Adrenal gland (tissue), 9 donors: ENCODE measurements at regions not wholly inside any gene's neighbourhood (a gene's known extent, or its start where the extent isn't known, plus 50 kb on each side); places are given as distances from the start of the nearest gene placed in this dataset.
"Not testable (repeated sequence)": the region's sequence is repeated elsewhere in the genome, so short reads cannot be mapped to it uniquely, and the experiment has no call there.

Experiments
- DNase-seq, 7 donors: peaks; one replicate each; pipeline ENCODE4 v3.0.0-alpha.2; 2019 to 2020
- H3K27ac ChIP-seq, 5 donors: fragments of 200-600 bp; sonication (generic) in 4 of 5; 1 replicate in 3 of 5; 2 replicates in 2 of 5; pipeline versions ENCODE4 v1.5.1 to v1.8.0; 2016 to 2020; ENCODE audit warnings: mild to moderate bottlenecking in 1 of 5
- H3K27me3 ChIP-seq: fragments of 200-600 bp; 2 replicates; pipeline ENCODE4 v1.8.0; 2021
- H3K36me3 ChIP-seq, 2 donors: fragments of 200-600 bp; replicated peaks in 1 of 2; 1 replicate in 1 of 2; 2 replicates in 1 of 2; pipeline versions ENCODE4 v1.5.1 to v1.8.0; 2018 to 2022
- H3K4me1 ChIP-seq, 2 donors: fragments of 200-600 bp; replicated peaks in 1 of 2; 1 replicate in 1 of 2; 2 replicates in 1 of 2; pipeline versions ENCODE4 v1.5.1 to v1.8.0; 2018 to 2021
- H3K4me3 ChIP-seq, 4 donors: fragments of 200-600 bp; sonication (generic) in 3 of 4; one replicate each; pipeline ENCODE4 v1.5.1; 2016 to 2018
- H3K9me3 ChIP-seq, 3 donors: fragments of 200-600 bp; sonication (generic) in 1 of 3; replicated peaks in 1 of 3; 1 replicate in 2 of 3; 2 replicates in 1 of 3; pipeline versions ENCODE4 v1.5.1 to v1.8.0; 2016 to 2021
- POLR2A ChIP-seq, 2 donors: fragments of 450-650 bp; IDR thresholded peaks; one replicate each; pipeline ENCODE4 v1.6.1; 2017; ENCODE audit warnings: antibody characterized with exemption in 2 of 2, mild to moderate bottlenecking in 2 of 2, moderate library complexity in 1 of 2
- WGBS, 4 donors: extraction: QIAGEN DNeasy Blood & Tissue Kit in 2 of 4; methylation state at CpG; one replicate each; pipeline versions ENCODE4 v1.1.5 to v1.1.7; 2013 to 2017; 5-methylcytosine and 5-hydroxymethylcytosine counted together
- intact Hi-C, 2 donors: fragments of 100-400 bp; cut with DNase I; formaldehyde crosslinking; loops; one replicate each; pipeline versions ENCODE4 v1.14.1 to v1.15.0; 2022 to 2023
- TF ChIP-seq, protein P1 (sequence below), 6 experiments: fragments of 450-650 bp in 4 of 6; fragments of 200-600 bp in 2 of 6; sonication (generic) in 1 of 6; IDR thresholded peaks; 1 replicate in 5 of 6; 2 replicates in 1 of 6; pipeline versions ENCODE4 v1.5.1 to v1.8.0; 2016 to 2021; ENCODE audit warnings: antibody characterized with exemption in 6 of 6, mild to moderate bottlenecking in 2 of 6, moderate library complexity in 1 of 6
- donor health status: healthy with polysubstance abuse.
- donor health status: Bipolar disorder and iron deficiency.
- donor health status: DM: yes; HTN: yes; CAD: no.
- donor health status: DM: no; HTN: no; CAD: no.
- donor health status: DM: no; HTN: no; CAD: no.

DNA sequence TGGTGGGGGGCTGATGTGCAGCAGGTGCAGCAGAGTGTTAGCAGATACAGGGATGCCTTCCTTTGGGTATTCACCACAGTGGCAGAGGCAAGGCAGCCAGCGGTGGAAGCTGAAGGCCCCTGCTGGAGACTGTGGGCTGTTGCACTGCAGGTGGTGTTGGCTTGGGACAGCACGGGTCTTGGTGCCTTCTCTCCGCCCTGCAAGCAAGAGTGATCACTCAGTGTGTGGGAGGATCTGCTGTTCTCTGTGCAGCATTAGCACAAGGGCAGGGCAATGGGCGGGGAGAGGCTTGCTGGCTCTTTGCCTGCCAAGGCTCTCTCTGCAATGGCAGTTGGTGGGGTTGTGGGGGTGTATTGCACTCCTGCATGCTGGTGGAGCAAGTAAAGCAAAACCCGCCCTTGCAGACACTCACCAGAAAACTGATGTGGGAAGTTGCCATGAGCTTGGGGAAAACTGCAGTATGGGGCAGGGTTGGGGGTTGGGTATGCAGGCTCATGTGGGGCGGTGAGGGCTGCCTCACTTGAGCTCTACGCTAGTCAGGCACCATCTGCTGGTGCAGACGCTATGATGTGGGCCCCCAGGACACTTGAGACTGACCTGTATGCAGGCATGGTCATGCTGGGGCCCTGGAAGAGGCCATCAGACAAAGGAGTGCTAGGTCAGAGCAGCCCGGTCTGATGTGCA lies 820.8 kb upstream of the GRIA3 start:
- no peak for DNase-seq
- Histone ChIP-seq H3K27ac (no peak overlapping the region), H3K4me3 (no peak overlapping the region), H3K27me3 (no peaks in the 10 kb centered on the region), H3K9me3 (no peaks in the 10 kb centered on the region), H3K4me1 (no peaks in the 10 kb centered on the region), H3K36me3 (no peaks in the 10 kb centered on the region)
- WGBS, 4 donors = 60 to 84% (median 67%) methylated on average over 2 to 9 of the region's 9 CpGs
- intact Hi-C loops = no loop called here
- TF ChIP-seq, protein P1, sequence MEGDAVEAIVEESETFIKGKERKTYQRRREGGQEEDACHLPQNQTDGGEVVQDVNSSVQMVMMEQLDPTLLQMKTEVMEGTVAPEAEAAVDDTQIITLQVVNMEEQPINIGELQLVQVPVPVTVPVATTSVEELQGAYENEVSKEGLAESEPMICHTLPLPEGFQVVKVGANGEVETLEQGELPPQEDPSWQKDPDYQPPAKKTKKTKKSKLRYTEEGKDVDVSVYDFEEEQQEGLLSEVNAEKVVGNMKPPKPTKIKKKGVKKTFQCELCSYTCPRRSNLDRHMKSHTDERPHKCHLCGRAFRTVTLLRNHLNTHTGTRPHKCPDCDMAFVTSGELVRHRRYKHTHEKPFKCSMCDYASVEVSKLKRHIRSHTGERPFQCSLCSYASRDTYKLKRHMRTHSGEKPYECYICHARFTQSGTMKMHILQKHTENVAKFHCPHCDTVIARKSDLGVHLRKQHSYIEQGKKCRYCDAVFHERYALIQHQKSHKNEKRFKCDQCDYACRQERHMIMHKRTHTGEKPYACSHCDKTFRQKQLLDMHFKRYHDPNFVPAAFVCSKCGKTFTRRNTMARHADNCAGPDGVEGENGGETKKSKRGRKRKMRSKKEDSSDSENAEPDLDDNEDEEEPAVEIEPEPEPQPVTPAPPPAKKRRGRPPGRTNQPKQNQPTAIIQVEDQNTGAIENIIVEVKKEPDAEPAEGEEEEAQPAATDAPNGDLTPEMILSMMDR (IDR thresholded peaks at IDR 0.05) = no peak

DNA sequence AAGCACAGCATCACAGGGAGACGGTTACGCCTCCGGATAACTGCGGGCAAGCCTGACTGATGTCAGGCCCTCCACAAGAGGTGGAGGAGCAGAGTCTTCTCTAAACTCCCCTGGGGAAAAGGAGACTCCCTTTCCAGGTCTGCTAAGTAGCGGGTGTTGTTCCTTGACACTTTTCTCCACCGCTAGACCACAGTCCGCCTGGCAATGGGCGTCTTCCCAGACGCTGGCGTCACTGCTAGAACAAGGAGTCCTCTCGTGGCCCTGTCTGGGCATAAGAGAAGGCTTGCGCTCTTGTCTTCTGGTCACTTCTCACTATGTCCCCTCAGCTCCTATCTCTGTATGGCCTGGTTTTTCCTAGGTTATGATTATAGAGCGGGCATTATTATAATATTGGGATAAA lies 808.5 kb upstream of the GRIA3 start:
- WGBS, 4 donors = 90 to 95% (median 92%) methylated on average over 6 to 13 of the region's 13 CpGs
- intact Hi-C loops = not testable (repeated sequence)

DNA sequence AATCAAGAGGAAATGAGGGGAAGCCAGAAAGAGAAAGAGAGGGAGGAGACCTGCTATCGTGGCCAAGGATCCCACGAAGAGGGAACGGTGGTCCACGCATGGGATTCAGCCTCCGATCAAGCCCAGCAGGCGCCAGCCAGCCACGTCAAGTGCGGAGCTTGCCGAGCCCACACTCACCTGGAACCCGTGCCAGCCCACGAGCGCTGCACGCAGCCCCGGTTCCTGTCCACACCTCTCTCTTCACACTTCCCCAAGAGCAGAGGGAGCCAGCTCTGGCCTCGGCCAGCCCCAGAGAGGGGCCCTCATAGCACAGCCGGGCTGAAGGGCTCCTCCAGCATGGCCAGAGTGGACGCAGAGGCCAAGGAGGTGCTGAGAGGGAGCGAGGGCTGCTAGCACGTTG lies 795.1 kb upstream of the GRIA3 start:
- intact Hi-C loops = no loop called here
- 82 to 88% (median 83%) methylated on average over 3 to 19 of the region's 19 CpGs for WGBS, 4 donors
- H3K27me3 ChIP-seq = no peaks in the 10 kb centered on the region
- H3K4me1 ChIP-seq = no peaks in the 10 kb centered on the region
- H3K36me3 ChIP-seq = no peaks in the 10 kb centered on the region
- TF ChIP-seq, protein P1 (IDR thresholded peaks at IDR 0.05) = no peak
- TF ChIP-seq POLR2A (IDR thresholded peaks at IDR 0.05) = no peak
- H3K4me3 ChIP-seq = no peak overlapping the region
- H3K27ac ChIP-seq = no peak overlapping the region
- H3K9me3 ChIP-seq = no peaks in the 10 kb centered on the region
- DNase-seq = no peak

More for the DNA sequence above, 808.5 kb upstream of the GRIA3 start:
- H3K27ac ChIP-seq, H3K27me3 ChIP-seq, H3K36me3 ChIP-seq, H3K9me3 ChIP-seq, DNase-seq, H3K4me3 ChIP-seq, H3K4me1 ChIP-seq: not testable (repeated sequence)

DNA sequence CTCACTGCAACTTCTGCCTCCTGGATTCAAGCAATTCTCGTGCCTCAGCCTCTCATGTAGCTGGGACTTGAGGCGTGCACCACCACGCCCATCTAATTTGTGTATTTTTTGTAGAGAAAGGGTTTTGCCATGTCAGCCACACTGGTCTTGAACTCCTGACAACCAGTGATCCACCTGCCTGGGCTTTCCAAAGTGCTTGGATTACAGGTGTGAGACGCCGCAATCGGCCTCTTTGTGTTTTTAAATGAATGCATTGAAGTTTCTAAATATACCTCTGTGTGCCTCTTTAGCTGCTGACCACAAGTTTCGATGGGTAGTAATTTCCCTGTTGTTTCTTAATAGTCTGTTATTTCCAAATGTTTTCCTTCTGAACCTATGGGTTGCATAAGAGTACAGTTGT lies 765.3 kb upstream of the GRIA3 start:
- intact Hi-C loops = no loop called here
- Histone ChIP-seq H3K9me3 (no peaks in the 10 kb centered on the region), H3K27ac (no peak overlapping the region), H3K4me1 (no peaks in the 10 kb centered on the region), H3K27me3 (no peaks in the 10 kb centered on the region), H3K4me3 (no peak overlapping the region), H3K36me3 (no peaks in the 10 kb centered on the region)
- TF ChIP-seq POLR2A (IDR thresholded peaks at IDR 0.05) = no peak
- TF ChIP-seq, protein P1 (IDR thresholded peaks at IDR 0.05) = no peak
- DNase-seq = no peak
- 82 to 89% (median 87%) methylated on average over 7 of the region's 7 CpGs for WGBS, 4 donors

DNA sequence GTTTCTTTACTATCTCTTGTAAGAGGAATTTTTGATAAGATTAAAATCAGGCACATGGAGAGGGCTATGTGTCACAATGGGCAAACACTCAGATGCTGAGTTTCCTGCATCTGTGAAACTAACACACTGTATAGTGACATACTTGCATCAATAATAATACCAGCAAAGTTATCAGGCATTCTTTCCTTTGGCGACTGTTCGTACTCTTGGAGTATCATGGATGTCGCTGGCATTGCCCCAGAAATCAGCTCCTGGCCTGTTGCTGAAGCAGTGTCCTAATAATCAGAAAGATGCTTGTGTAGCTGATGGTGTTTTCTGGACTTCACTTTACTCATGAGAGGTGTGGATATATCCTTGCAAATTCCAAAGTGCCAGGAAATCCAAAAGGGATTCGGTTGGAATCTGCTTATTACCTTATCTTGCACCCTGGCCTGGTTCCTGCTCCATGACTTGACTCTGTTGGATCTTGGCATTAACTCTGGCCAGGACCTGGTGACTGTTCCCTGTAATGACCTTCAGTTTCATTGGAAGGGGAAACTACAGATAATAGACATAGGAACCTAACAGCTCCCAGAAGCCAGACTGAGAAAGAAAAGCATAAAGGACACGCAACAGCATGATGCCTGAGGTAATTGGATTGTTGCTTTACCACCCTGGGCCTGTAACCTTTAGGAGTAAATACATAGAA lies 762.5 kb upstream of the GRIA3 start:
- no peaks in the 10 kb centered on the region for H3K9me3 ChIP-seq
- no peaks in the 10 kb centered on the region for H3K4me1 ChIP-seq
- H3K36me3 ChIP-seq = no peaks in the 10 kb centered on the region
- no peak overlapping the region for H3K4me3 ChIP-seq
- no peak overlapping the region for H3K27ac ChIP-seq
- no peak for TF ChIP-seq POLR2A (IDR thresholded peaks at IDR 0.05)
- TF ChIP-seq, protein P1 (IDR thresholded peaks at IDR 0.05) = no peak
- intact Hi-C loops = no loop called here
- 64 to 85% (median 83%) methylated on average over 5 of the region's 5 CpGs for WGBS, 4 donors
- DNase-seq = no peak
- no peaks in the 10 kb centered on the region for H3K27me3 ChIP-seq
